Kidney (tissue), 13 donors: ENCODE measurements at regions not wholly inside any gene's neighbourhood (a gene's known extent, or its start where the extent isn't known, plus 50 kb on each side); places are given as distances from the start of the nearest gene placed in this dataset.

Experiments
- DNase-seq, 5 donors: peaks; one replicate each; pipeline ENCODE4 v3.0.0-alpha.2; 2013 to 2020
- FAIRE-seq: peaks from 2 replicates; lab custom pipeline; 2012; peaks lifted over from hg19 to GRCh38; lab: Jason Lieb, UNC
- H3K27ac ChIP-seq, 2 donors: one replicate each; pipeline ENCODE4 v1.7.0; 2013; ENCODE audit warnings: low read depth in 2 of 2, low read length in 2 of 2, inconsistent platforms in 1 of 2
- H3K27me3 ChIP-seq: one replicate; pipeline ENCODE4 v1.7.1; 2013; ENCODE audit warnings: low read length, inconsistent platforms; ENCODE audit not compliant: control insufficient read depth, insufficient read depth
- H3K36me3 ChIP-seq, 3 donors: one replicate each; pipeline versions ENCODE4 v1.7.0 to v1.7.1; 2013; ENCODE audit warnings: low read length in 3 of 3, control low read depth in 1 of 3, inconsistent platforms in 1 of 3; ENCODE audit not compliant: insufficient read depth in 3 of 3, control insufficient read depth in 2 of 3
- H3K4me1 ChIP-seq, 3 donors: one replicate each; pipeline versions ENCODE4 v1.7.0 to v1.7.1; 2013; ENCODE audit warnings: low read length in 3 of 3, inconsistent platforms in 1 of 3, low read depth in 1 of 3; ENCODE audit not compliant: control insufficient read depth in 2 of 3, insufficient read depth in 2 of 3
- H3K4me3 ChIP-seq, 3 donors: one replicate each; pipeline versions ENCODE4 v1.7.0 to v1.8.1; 2013; ENCODE audit warnings: low read length in 3 of 3, control low read depth in 1 of 3, inconsistent platforms in 1 of 3
- H3K9ac ChIP-seq, 3 donors: one replicate each; pipeline versions ENCODE4 v1.7.0 to v1.7.1; 2013; ENCODE audit warnings: low read length in 3 of 3, control low read depth in 1 of 3, inconsistent platforms in 1 of 3
- H3K9me3 ChIP-seq, 3 donors: one replicate each; pipeline versions ENCODE4 v1.7.0 to v1.7.1; 2013; ENCODE audit warnings: low read length in 3 of 3, control low read depth in 1 of 3, inconsistent platforms in 1 of 3; ENCODE audit not compliant: control insufficient read depth in 2 of 3, insufficient read depth in 1 of 3
- CTCF ChIP-seq: IDR thresholded peaks from 3 replicates; pipeline ENCODE4 v1.5.1; 2012; ENCODE audit warnings: mild to moderate bottlenecking, moderate library complexity, borderline replicate concordance; ENCODE audit not compliant: insufficient read depth; ENCODE audit errors: extremely low read depth
- intact Hi-C: fragments of 100-400 bp; cut with DNase I; formaldehyde crosslinking; loops from one replicate; pipeline ENCODE4 v1.11.1; 2022
- donor health status: control.
- donor health status: control.
- donor health status: control.
- donor health status: control.
- donor health status: control.
- donor health status: DM: yes; HTN: yes; CAD: no.
- donor health status: Normal renal cell carcinoma (clear cell type).

GRCh38 chr9:1726993-1727759 is 288.0 kb upstream of the SMARCA2 start:
- FAIRE-seq (no peak), DNase-seq (no peak)
- Histone ChIP-seq H3K9ac (no peak overlapping the region), H3K4me1 (no peaks in the 10 kb centered on the region), H3K36me3 (no peaks in the 10 kb centered on the region), H3K4me3 (no peak overlapping the region), H3K27me3 (no peaks in the 10 kb centered on the region), H3K9me3 (no peaks in the 10 kb centered on the region), H3K27ac (no peak overlapping the region)
- intact Hi-C loops: no loop called here
- TF ChIP-seq CTCF: no peak

GRCh38 chr9:1729631-1730030 is 285.5 kb upstream of the SMARCA2 start:
- no peak for DNase-seq
- H3K9ac ChIP-seq: no peak overlapping the region
- no peaks in the 10 kb centered on the region for H3K9me3 ChIP-seq
- H3K4me1 ChIP-seq: no peaks in the 10 kb centered on the region
- H3K27me3 ChIP-seq: no peaks in the 10 kb centered on the region
- intact Hi-C loops: no loop called here
- no peak for TF ChIP-seq CTCF
- no peaks in the 10 kb centered on the region for H3K36me3 ChIP-seq
- no peak for FAIRE-seq
- H3K4me3 ChIP-seq: no peak overlapping the region
- no peak overlapping the region for H3K27ac ChIP-seq

- DNase-seq (no peak), FAIRE-seq (no peak)
- no peaks in the 10 kb centered on the region for H3K9me3 ChIP-seq
- TF ChIP-seq CTCF: no peak
- no peaks in the 10 kb centered on the region for H3K27me3 ChIP-seq
- H3K9ac ChIP-seq: no peak overlapping the region
- no peaks in the 10 kb centered on the region for H3K36me3 ChIP-seq
- no peaks in the 10 kb centered on the region for H3K4me1 ChIP-seq
- intact Hi-C loops: no loop called here
- no peak overlapping the region for H3K27ac ChIP-seq
- H3K4me3 ChIP-seq: no peak overlapping the region
Measured at GRCh38 chr9:1732670-1733069, 282.5 kb upstream of the SMARCA2 start.
